ENCODE measurements at regions not wholly inside any gene's neighbourhood (a gene's known extent, or its start where the extent isn't known, plus 50 kb on each side); places are given as distances from the start of the nearest gene placed in this dataset.

DNA sequence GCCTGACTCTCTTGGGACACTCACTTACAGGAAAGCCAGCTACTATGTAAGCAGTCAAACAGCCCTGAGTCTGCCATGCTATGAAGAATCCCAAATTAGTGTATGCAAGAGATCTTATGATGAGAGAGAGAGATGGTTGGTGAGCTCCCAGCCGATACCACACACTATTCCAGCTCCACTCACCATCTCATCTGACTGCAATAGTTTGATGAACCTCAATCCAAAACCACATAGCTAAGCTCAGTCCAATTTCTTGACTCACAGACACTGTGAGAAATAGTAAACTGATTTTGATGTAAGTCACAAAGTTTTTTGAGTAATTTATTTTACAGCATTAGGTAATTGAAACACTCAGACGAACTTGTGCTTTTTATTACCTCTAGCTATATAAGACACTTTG, 441.4 kb downstream of the COL12A1 start (continued):
- TF ChIP-seq ZNF197 (CRISPR knock-in tag; IDR thresholded peaks at IDR 0.05; ENCODE audit: low read depth) (no peak), NFE2 (IDR thresholded peaks at IDR 0.05; ENCODE audit: low read depth) (no peak), HCFC1 (IDR thresholded peaks at IDR 0.05; ENCODE audit: low read depth, low read length) (no peak), L3MBTL2 (IDR thresholded peaks at IDR 0.05) (no peak), HMG20A (CRISPR knock-in tag; conservative IDR thresholded peaks at IDR 0.05) (no peak), ILK (tag; IDR thresholded peaks at IDR 0.05; ENCODE audit: borderline replicate concordance, low read depth) (no peak), SRSF9 (IDR thresholded peaks at IDR 0.05; ENCODE audit: borderline replicate concordance, low read depth, low read length) (no peak), ZSCAN29 (IDR thresholded peaks at IDR 0.05) (no peak), MYBL2 (IDR thresholded peaks at IDR 0.05; ENCODE audit: low read depth) (no peak), MYBL2 (CRISPR knock-in tag; IDR thresholded peaks at IDR 0.05; ENCODE audit: borderline replicate concordance) (no peak)
- TF ChIP-seq, protein P1, sequence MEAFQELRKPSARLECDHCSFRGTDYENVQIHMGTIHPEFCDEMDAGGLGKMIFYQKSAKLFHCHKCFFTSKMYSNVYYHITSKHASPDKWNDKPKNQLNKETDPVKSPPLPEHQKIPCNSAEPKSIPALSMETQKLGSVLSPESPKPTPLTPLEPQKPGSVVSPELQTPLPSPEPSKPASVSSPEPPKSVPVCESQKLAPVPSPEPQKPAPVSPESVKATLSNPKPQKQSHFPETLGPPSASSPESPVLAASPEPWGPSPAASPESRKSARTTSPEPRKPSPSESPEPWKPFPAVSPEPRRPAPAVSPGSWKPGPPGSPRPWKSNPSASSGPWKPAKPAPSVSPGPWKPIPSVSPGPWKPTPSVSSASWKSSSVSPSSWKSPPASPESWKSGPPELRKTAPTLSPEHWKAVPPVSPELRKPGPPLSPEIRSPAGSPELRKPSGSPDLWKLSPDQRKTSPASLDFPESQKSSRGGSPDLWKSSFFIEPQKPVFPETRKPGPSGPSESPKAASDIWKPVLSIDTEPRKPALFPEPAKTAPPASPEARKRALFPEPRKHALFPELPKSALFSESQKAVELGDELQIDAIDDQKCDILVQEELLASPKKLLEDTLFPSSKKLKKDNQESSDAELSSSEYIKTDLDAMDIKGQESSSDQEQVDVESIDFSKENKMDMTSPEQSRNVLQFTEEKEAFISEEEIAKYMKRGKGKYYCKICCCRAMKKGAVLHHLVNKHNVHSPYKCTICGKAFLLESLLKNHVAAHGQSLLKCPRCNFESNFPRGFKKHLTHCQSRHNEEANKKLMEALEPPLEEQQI (IDR thresholded peaks at IDR 0.05) = no peak

DNA sequence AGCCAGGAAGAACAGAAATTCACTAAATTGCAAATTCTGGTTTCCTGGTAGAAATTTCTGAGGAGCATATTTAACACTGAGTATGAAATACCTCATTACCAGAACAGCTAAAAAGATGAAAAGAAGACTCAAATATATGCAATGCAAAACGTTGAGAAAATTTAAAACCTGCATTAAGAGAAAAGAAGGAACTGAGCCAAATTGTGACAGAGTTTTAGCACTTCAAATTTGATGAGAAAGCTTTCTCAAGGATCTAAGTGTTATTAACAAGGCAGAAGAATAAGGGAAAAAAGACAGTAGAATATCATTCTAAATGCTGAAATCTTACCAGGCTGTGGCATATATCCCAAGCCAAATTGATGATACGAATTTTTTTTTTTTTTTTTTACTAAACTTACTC, 443.0 kb downstream of the COL12A1 start:
- POLR2A ChIA-PET = no interaction called here
- ATAC-seq = no peak
- CTCF ChIA-PET (ENCODE audit: low intra/inter-chr PET ratio) = no interaction called here
- no peak overlapping the region for H3K4me2 ChIP-seq (ENCODE audit: insufficient read depth, low read length)
- H4K20me1 ChIP-seq (replicated peaks; ENCODE audit: control insufficient read depth, insufficient read depth, low read length) = no peaks in the 10 kb centered on the region
- intact Hi-C loops (cut with micrococcal nuclease) = no loop called here
- WGBS (ENCODE audit: insufficient coverage, low coverage, missing lambda C conversion rate) = 0% methylated on average over 2 of the region's 2 CpGs
- H3K9me3 ChIP-seq (replicated peaks; ENCODE audit: control insufficient read depth, insufficient read depth, low read depth, low read length) = 0 out of 2 replicates have a peak, but pooled peaks cover 2% of the 10 kb centered on the region
- no peak overlapping the region for H2AFZ ChIP-seq (ENCODE audit: low read depth, low read length)
- no peaks in the 10 kb centered on the region for H3K79me2 ChIP-seq (ENCODE audit: control insufficient read depth, insufficient read depth, low read length)
- no peaks in the 10 kb centered on the region for H3K4me1 ChIP-seq (replicated peaks in 1 of 2; ENCODE audit: control insufficient read depth in 2 of 2, insufficient read depth in 2 of 2, low read length in 2 of 2)
- H3K4me3 ChIP-seq = no peak overlapping the region
- no peaks in the 10 kb centered on the region for H3K9me1 ChIP-seq (ENCODE audit: control insufficient read depth, insufficient read depth, low read length)
- no peaks in the 10 kb centered on the region for H3K36me3 ChIP-seq (ENCODE audit: control insufficient read depth, insufficient read depth, low read length)
- no peaks in the 10 kb centered on the region for H3K27me3 ChIP-seq (ENCODE audit: control insufficient read depth in 2 of 2, insufficient read depth in 2 of 2, low read length in 2 of 2)
- no peak overlapping the region for H3K9ac ChIP-seq (ENCODE audit: insufficient read depth in 1 of 2, low read depth in 2 of 2, low read length in 2 of 2)
- no peak overlapping the region for H3K27ac ChIP-seq (ENCODE audit: extremely low read depth, low read depth, low read length)
- in situ Hi-C loops (cut with MboI) = no loop called here
- FAIRE-seq = no peak
- BruUV-seq (replicated peaks) = no TSS peak
- no peak for DNase-seq (ENCODE audit: extremely low read depth in 1 of 4, low spot score in 3 of 4)
- TF ChIP-seq EP300 (IDR thresholded peaks at IDR 0.05; ENCODE audit: low read length) (no peak), CTBP1 (IDR thresholded peaks at IDR 0.05; ENCODE audit: borderline replicate concordance) (no peak), PTRF (tag; IDR thresholded peaks at IDR 0.05) (no peak), NR2C1 (IDR thresholded peaks at IDR 0.05) (no peak), NR2C1 (tag; IDR thresholded peaks at IDR 0.05) (no peak), EZH2 (IDR thresholded peaks at IDR 0.05; ENCODE audit: borderline replicate concordance, low read depth, low read length) (no peak), TSC22D4 (tag; IDR thresholded peaks at IDR 0.05) (no peak), ZNF165 (CRISPR knock-in tag; IDR thresholded peaks at IDR 0.05; ENCODE audit: borderline replicate concordance) (no peak), ATF1 (CRISPR knock-in tag; IDR thresholded peaks at IDR 0.05) (no peak), ATF1 (tag; IDR thresholded peaks at IDR 0.05) (no peak), CXXC5 (CRISPR knock-in tag; IDR thresholded peaks at IDR 0.05) (no peak), ZSCAN29 (IDR thresholded peaks at IDR 0.05) (no peak), RBM34 (IDR thresholded peaks at IDR 0.05; ENCODE audit: borderline replicate concordance, insufficient read depth, low read length) (no peak), ZFPM2 (CRISPR knock-in tag; IDR thresholded peaks at IDR 0.05) (no peak), ZKSCAN8 (CRISPR knock-in tag; IDR thresholded peaks at IDR 0.05) (no peak), ZEB2 (IDR thresholded peaks at IDR 0.05) (no peak), ZKSCAN1 (IDR thresholded peaks at IDR 0.05; ENCODE audit: low read depth, low read length) (no peak)

All from K562 (cell line).